T-helper 2 cell treated with Interferon-gamma antibody and Interleukin-4, amounts not matched to agents 100 ng/mL and 5 ng/mL, for 36 hours (primary cell): ENCODE measurements at regions not wholly inside any gene's neighbourhood (a gene's known extent, or its start where the extent isn't known, plus 50 kb on each side); places are given as distances from the start of the nearest gene placed in this dataset.
"Not testable (repeated sequence)": the region's sequence is repeated elsewhere in the genome, so short reads cannot be mapped to it uniquely, and the experiment has no call there.

Source experiments
- intact Hi-C: fragments of 100-400 bp; cut with micrococcal nuclease; formaldehyde crosslinking; loops from one replicate; pipeline ENCODE4 v1.15.1; 2023

DNA sequence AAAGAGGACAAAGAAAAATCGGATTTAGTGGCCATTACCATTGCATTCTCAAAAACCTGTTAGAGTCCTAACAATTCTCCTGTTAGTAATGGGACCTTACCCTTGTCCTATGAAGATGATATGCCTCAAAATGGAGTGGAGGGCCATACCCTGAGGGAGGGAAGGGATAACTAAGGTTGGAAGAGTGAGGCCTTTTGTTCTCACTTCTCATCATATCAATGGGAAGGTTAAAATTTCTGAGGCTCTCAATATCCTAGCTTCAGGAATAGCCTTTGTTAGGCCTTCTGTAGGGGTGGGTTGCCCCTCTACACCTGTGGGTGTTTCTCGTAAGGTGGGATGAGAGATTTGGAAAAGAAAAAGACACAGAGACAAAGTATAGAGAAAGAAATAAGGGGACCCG, 109.4 kb upstream of the SGIP1 start:
- intact Hi-C loops: not testable (repeated sequence)

DNA sequence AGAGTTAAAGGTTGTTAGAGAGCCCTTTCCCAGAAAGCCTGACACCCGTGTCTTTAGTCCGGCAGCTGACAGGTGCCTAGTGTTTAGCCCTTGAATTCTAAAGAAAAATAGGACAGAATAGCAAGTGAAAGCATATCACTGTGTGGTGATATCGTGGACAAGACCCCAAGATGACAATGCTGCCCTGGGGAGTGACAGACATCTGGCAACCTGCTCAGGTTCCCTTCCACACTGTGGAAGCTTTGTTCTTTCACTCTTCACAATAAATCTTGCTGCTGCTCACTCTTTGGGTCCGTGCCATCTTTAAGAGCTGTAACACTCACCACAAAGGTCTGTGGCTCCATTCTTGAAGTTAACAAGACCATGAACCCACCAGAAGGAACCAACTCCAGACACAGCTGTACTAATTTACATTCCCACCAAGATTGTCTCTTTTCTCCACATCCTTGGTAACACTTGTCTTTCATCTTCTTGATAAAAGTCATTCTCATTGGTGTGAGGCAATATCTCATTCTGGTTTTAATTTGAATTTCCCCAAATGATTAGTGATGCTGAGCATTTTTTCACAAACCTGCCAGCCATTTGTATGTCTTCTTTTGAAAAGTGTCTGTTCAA, 107.6 kb upstream of the SGIP1 start:
- intact Hi-C loops: no loop called here

DNA sequence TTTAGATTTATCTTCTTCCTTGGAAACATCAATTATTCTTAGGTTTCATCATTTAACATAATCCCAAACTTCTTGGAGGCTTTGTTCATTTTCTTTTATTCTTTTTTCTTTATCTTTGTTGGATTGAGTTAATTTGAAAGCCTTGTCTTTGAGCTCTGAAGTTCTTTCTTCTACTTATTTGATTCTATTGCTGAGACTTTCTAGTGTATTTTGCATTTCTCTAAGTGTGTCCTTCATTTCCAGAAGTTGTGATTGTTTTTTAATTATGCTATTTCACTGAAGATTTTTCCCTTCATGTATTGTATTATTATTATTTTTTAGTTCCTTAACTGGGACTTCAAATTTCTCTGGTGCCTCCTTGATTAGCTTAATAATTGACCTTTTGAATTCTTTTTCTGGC, 103.1 kb upstream of the SGIP1 start:
- intact Hi-C loops: not testable (repeated sequence)

DNA sequence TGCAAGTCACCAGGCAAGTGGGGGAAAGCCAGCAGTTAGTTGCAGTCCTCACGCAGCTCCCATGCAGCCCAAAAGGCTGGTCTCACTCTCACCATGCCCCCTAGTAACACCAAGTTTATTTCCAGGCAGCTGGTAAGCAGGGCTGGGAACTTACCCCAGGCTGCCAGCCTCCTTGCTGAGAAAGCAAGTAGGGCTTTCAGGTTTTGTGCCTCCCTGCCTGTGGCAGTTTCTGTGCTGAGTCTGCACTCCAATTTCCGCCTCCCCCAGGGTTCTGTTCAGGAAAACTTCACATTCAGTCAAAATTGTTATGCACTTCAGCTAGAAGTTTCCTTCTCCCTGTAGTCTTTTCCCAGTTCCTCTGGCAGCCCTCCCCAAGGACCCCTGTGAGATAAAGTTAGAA, 102.0 kb upstream of the SGIP1 start:
- intact Hi-C loops: no loop called here

DNA sequence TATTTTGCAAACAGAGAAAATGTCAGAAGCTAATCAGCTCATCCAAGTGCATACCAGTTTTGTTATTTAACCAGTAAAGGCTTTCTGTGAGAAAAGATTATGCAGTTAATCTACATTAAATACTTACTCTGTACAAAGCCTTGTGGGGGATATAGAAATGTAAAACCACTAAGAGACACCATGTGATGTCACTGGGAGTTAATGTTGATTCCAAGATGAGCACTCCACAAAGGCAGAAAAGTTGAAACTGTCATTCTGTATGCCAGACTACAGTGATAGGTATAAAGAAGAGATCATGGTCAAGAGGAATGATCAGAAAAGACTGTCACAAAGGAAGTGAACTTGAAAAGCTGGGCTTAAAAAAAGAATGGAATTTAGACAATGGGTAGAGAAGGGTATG, 100.3 kb upstream of the SGIP1 start:
- intact Hi-C loops: no loop called here

DNA sequence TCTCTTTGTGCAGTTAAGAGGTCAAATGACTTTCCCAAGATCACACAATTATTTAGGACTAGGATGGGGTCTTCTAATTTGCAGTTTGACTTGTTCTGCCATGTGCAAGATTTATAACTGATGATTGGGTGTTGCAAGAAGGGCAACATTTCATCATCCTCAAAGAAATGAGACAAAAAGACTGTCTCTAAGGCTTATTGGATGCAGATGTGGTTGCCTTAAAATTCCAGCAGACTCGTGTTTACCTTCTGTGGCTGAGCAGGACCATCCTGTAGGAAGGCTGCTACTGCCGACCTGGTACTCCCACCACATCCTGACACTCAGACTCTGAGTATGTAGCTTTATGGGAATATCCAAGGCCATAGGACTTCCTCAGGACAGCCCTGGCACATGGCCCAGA, 99.9 kb upstream of the SGIP1 start:
- intact Hi-C loops: no loop called here

DNA sequence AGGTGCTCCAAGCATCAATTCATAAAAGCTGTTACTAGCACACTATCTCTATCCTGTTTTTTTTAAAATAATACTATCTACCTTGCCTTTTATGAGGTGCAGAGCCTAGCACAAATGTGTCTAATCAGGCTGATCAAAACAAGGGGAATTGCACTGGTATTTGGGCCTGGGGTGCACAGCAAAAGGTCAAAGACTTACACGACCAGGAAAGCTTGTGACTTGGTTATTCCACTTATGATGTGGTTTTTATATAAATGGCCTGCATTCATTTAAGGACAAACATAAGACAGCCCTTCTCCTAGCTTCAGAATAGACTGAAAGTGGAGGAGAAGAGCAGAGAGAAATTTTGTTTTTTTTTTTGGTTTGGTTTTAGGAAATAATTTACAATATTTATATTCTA, 98.4 kb upstream of the SGIP1 start:
- intact Hi-C loops: no loop called here

DNA sequence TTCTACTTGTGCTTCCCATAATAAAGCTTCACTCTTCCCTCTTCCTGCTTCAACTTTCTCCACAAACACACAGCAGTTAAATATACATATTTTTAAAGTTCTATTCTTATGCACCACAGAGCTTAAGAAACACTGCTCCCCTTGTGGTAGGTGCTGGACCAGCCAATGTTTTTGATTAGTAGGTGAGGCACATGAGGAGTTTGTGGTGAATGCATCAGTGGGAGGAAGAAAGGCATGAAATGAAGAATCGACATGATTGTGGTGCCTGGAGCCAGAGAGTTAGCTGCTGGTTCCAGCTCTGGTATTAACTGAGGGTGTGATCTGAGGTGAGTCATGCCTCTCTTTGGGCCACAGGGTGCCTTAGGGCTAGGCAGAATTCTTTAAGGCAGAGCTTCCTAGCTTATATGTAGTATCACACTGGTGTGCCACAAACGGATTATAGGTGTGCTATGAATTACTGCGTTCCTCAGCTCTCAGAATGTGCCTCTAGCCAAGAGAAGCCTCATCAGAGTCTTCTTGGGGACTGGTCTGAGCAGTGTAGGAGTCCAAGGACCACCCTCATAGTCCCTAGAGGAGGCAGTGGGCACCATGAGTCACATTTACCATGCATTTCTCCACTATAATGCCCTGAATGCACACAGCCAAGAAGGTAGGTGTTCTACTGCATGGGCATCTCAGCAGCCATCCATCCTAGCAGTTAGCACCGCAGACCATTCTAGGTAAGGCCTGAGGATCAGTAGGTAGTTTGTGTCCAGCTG, 97.4 kb upstream of the SGIP1 start:
- intact Hi-C loops: no loop called here

DNA sequence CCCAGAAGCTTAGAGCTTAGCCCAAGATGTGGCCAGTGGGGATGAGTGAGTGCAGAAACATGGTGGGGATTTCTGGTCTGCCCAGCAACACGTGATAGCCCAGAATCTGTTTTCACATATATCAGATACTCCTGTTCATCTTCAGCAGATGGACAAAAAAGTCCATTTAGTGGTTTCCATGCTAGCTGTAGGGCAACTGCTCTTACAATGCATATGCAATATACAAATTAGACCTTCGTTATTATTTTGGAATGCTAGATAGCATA, 96.9 kb upstream of the SGIP1 start:
- intact Hi-C loops: no loop called here

DNA sequence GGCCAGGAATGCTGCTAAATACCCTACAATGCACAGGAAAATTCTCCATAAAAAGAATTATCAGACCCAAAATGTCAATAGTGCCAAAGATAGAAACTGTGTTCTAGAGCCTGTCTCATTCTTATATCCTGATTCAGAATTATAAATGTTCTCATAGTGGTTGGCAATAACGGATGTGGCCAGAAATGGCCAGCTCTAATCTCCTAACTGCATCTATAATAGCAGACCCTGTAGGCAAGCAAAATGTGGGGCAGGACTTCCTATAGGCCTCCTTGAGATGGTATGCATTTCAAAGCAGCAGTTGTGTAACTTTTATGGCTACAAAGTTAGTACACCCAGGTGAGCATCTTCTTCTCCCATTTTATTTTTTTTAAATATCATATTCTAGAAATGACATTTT, 95.9 kb upstream of the SGIP1 start:
- intact Hi-C loops: no loop called here

DNA sequence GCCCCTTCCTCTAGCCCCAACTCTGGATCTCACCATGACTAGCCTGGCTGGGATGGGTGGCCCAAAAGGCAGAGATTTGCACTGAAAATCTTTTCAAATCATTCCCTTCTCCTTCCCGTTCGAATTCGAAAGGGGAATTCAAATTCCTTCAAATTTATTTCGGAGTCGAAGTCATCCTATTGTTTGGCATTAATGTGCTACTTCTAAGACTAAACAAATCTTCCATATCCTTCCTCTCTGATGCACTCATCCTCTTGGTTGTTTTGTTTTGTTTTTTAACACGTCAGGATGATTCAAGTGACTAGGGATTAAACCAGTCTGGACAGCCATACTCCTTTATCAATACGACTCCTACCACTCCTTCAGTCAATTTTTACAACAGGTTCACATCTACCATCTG, 95.5 kb upstream of the SGIP1 start:
- intact Hi-C loops: no loop called here

DNA sequence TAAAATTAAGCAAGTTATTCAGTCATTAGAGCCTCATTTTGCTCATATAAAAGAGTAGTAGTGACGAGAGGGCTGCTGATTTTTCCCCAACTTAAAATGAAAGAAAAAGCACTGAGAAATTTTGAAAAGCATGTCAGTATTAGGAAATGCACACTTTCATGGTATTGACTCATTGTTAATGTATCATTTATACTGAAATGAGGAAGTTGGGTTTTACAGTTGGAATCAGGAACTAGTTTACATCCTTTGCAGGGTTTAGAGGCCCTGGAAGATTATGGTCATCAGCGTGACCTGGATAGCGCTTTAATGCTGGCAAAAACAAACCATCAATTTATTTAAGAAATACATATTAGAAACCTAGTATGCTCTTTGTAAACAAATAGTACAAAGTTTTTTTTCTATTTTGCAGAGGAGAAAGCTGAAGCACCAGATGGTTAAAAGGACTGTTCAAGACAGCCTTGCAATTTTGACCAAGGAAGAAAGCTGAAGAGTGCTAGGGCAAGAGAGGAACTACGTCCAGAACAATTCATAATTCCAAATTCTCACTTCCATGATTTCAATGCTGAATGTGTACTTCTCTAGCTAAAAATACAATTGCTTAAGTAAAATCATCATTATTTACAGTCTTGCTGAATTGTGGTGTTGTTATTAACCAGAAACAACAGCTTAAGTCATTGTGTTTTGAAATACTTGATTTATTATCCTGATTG, 94.8 kb upstream of the SGIP1 start:
- intact Hi-C loops: no loop called here

DNA sequence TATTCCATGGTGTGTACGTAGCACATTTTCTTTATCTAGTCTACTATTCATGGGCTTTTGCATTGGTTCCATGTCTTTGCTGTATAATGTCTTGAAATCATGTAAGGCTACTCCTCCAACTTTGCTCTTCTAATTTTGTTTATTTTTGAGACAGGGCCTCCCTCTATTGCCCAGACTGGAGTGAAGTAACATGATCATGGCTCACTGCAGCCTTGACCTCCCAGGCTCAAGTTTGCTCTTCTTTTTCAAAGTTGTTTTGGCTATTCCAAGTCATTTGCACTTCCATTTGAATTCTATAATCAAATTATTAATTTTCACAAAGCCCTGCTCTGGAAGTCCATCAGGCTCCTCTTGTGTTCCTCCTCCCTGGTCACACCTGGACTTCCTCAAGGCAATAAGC, 90.2 kb upstream of the SGIP1 start:
- intact Hi-C loops: loop anchor here (2.0 to 10.0 kb wide), 3 partner anchors 107 to 1209 kb away; no protein-coding TSS in a partner anchor

DNA sequence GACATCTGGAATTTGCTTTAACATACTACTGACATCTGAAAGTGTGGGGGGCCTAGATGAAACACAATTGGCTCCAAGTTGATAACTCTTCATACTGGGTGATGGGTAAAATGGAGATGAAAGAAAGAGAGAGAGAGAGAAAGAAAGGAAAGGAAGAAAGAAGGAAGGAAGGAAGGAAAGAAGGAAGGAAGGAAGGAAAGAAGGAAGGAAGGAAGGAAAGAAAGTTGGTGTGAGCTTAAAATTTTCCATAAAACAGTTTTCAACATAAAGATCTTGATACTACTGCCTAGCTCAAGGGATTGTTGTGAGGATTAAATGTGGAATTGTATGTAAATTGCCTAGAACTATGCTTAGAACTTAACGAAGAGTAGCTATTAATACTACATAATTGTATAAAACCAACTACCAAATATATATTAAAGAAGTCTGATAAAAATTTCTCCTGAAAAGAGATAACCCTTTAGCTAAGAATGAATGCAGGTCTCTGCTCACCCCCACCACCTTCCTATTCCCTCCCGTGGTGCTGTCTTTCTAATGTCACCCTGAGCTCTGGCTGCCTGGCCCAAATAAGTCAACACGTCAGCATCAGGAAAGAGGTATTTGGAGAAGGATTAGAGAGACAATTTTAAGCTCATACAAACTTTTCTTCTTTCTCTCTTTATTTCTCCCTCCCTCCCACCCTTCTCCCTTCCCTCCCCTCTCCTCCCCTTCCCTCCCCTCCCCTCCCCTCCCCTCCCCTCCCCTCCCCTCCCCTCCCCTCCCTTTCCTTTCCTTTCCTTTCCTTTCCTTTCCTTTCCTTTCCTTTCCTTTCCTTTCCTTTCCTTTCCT, 89.3 kb upstream of the SGIP1 start:
- intact Hi-C loops: loop anchor here (2.0 to 10.0 kb wide), 5 partner anchors 92 to 1210 kb away; no protein-coding TSS in a partner anchor

DNA sequence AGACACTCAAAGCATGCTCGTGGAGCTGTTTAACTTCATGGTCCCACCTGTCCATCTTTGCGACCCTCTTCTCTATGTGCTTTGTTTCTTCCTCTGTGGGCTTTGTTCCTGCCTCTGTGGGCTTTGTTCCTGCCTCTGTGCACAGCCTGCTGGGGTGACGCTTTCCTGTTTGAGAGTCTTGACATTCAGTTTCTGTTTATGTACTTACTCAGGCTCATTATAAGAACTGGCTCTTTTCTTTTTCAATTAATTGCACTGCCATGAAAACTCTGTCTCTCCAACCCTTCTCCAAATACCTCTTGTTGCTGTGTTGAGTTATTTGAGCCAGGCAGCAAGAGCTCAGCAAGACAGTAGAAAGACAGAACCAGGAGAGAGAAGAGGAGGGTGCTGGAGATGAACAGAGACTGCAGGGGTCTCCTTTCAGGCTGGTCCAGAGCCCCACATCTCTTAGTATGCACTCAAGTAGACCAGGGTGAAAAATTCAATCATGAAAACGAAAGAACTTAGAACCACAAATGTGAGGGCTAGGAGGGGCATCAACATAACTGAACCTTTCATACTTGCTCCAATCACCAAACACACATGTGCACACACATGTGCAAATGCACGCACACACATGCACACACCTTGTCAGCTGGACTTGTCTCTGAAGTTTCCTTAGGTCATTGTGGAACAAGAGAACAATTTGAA, 88.3 kb upstream of the SGIP1 start:
- intact Hi-C loops: loop anchor here (1.0 to 10.0 kb wide), 11 partner anchors 71 to 1211 kb away; no protein-coding TSS in a partner anchor

DNA sequence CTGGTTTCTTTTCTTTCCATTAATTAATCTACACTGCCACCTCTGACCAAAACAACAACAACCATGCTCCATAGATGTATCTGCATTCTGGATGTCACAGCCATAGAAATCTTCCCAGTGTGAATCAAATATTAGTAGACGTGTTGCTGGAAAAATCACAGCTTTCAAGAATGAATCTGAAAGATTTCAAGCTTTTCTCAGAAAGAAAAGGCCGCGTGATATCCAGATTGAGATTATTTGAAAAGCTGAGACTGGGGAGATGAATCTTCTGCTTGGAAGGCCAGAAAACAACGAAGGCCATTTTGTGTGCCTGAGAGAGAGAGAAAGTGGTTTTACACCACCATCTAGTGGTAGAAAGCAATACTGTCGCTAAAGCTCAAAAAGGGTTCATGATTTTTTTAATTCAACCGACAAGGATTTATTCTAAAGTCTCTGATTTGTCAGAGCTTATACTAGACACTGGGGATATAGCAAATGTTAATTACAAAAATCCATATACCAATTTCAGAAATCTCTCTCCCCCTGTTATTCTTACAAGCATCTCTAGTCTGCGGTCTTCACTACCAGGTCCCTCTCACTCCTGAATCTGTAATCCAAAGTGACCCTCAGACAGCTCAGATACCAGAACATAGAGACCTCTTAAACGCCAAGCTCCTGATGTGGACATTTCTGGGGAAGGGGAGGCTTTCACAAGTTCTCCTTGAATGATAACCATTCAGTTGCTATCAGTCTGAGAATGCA, 87.5 kb upstream of the SGIP1 start:
- intact Hi-C loops: loop anchor here (1.0 to 10.0 kb wide), 10 partner anchors 72 to 1212 kb away; no protein-coding TSS in a partner anchor

DNA sequence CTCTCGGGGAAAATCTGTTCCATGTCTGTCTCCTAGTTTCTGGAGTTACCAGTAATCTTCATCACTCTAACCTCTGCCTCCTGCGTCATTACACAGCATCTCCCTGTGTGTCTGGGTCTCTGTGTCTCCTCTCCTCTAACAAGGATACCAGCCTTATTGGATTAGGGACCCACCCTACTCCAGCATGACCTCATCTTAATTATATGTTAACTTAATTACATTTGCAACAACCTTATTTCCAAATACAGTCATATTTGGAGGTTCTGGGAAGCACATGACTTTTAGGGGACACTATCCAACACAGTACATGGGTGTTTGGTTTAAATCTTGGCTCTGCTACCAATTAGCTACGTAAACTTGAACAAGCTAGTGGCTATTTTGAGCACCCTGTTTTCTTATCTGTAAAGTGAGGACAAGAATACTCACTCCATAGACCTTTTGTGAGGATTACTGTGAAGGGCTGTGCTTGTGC, 83.9 kb upstream of the SGIP1 start:
- intact Hi-C loops: no loop called here

DNA sequence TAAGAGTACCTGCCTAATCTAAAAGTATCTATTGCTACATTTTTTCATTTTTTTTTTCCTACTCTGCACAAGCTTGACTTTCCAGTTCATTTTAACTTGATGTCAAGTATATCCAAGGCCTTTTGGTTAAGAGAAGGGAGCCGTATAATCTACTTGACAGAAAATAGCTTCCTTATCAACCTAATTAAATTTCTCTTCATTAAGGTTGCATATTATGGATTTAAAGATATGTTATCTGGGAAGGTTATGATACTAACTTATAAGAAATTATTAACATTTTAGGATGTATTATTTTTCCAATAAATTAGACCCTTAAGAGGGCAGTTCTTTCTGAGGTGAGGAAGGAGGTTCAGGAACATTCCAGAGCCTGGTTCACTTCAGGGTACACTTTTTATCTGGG, 83.1 kb upstream of the SGIP1 start:
- intact Hi-C loops: no loop called here

DNA sequence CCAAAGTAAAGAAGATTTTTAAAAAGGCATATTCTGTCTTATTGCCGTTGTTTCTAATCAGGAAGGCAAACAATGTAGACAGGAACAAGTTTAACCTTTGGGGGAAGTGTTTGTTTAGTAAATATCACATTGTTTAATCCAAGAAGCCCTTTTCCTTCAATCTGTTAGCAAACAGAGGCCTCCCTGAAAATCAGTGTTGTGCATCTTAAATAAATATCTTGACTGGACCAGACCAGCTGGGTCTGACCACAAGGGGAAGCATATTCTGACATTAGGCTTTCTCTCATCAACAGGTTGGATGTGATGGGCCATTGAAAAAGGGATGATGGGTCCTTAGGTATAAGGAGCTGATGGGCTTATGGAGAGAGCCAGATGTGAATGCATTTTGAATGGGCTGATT, 81.8 kb upstream of the SGIP1 start:
- intact Hi-C loops: no loop called here

DNA sequence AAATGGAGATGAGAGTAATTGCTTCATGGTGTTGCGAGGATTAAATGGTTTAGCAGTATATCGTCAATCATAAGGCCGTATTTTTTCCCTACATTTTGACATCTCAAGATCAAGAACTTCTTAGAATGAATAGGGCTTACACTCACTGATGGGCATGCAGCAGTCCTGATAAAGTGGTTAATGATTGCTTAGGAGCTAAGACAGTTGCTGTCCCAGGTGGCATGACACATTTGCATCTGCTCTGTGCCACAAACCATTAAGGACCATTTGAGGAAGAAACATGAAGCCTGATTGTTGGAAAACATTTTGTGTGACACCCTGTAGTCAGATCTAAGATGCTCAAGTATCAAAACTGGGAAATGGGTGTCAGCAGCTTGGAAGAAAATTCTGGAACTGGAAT, 81.0 kb upstream of the SGIP1 start:
- intact Hi-C loops: no loop called here
